ENCODE measurements at regions not wholly inside any gene's neighbourhood (a gene's known extent, or its start where the extent isn't known, plus 50 kb on each side); places are given as distances from the start of the nearest gene placed in this dataset.

GRCh38 chr12:89918172-89918846, 209.7 kb upstream of the ATP2B1 start:
- TF ChIP-seq GATA2 (IDR thresholded peaks at IDR 0.05; ENCODE audit: low read depth, low read length), result no peak
- TF ChIP-seq GATA3 (IDR thresholded peaks at IDR 0.05; ENCODE audit: low read depth, low read length), result no peak

Data from SH-SY5Y (cell line).